H1 (cell line): ENCODE measurements at regions not wholly inside any gene's neighbourhood (a gene's known extent, or its start where the extent isn't known, plus 50 kb on each side); places are given as distances from the start of the nearest gene placed in this dataset.

ENCODE experiments used
- ASH2L ChIP-seq: fragments of 200-600, 300-600 bp; sonication (generic); IDR thresholded peaks from one replicate; pipeline ENCODE4 v1.7.1; 2017; ENCODE audit warnings: low read length
- BCL11A ChIP-seq, 2 experiments: IDR thresholded peaks; one replicate each; pipeline ENCODE4 v1.6.1; 2011; ENCODE audit warnings: low read depth in 2 of 2, low read length in 2 of 2, mild to moderate bottlenecking in 2 of 2
- CBX5 ChIP-seq: fragments of 300-800, 300-1000 bp; sonication (generic); IDR thresholded peaks from 2 replicates; pipeline ENCODE4 v1.7.1; 2016; ENCODE audit warnings: antibody characterized with exemption, low read length, low read depth
- CBX8 ChIP-seq: fragments of 300-800, 300-1000 bp; sonication (generic); IDR thresholded peaks from 2 replicates; pipeline ENCODE4 v1.7.1; 2016; ENCODE audit warnings: low read depth, low read length, borderline replicate concordance
- FOSL1 ChIP-seq: IDR thresholded peaks from 2 replicates; pipeline ENCODE4 v1.6.1; 2011; ENCODE audit warnings: mild to moderate bottlenecking, low read depth, low read length, moderate library complexity; ENCODE audit not compliant: insufficient read depth
- GABPA ChIP-seq: IDR thresholded peaks from 2 replicates; pipeline ENCODE4 v1.6.1; 2011; ENCODE audit warnings: mild to moderate bottlenecking, low read length, moderate library complexity, borderline replicate concordance; ENCODE audit not compliant: insufficient read depth
- POU5F1 ChIP-seq: IDR thresholded peaks from 2 replicates; pipeline ENCODE4 v1.6.1; 2011; ENCODE audit warnings: low read depth, mild to moderate bottlenecking, low read length, moderate library complexity
- SP2 ChIP-seq: IDR thresholded peaks from 2 replicates; pipeline ENCODE4 v1.6.1; 2012; ENCODE audit warnings: mild to moderate bottlenecking, low read length, inconsistent platforms
- TF ChIP-seq, protein P1 (sequence below): fragments of 300-600 bp; sonication (generic); IDR thresholded peaks from 2 replicates; pipeline ENCODE4 v1.7.1; 2012; ENCODE audit warnings: low read length, moderate library complexity, mild to moderate bottlenecking, inconsistent platforms; ENCODE audit not compliant: insufficient replicate concordance
- TF ChIP-seq, protein P2 (sequence below), 3 experiments: IDR thresholded peaks; 1 replicate in 2 of 3; 2 replicates in 1 of 3; pipeline versions ENCODE4 v1.5.1 to v1.6.1; 2011; ENCODE audit warnings: low read length in 3 of 3, mild to moderate bottlenecking in 3 of 3, inconsistent platforms in 2 of 3, low read depth in 1 of 3, moderate library complexity in 1 of 3; ENCODE audit not compliant: insufficient read depth in 1 of 3; ENCODE audit errors: control extremely low read depth in 1 of 3

DNA sequence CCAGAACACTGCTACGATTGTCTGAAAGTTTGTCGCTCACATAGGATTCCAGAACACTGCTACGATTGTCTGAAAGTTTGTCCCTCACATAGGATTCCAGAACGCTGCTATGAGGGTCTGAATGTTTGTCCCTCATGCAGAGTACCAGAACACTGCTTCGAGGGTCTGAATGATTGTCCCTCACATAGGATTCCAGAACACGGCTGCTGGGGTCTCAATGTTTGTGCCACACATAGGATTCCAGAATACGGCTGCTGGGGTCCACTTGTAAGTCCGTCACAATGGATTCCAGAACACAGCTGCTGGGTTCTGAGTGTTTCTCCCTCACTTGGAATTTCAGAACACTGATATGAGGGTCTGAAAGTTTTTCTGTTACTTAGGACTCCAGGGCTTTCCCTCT is 203.3 kb downstream of the FOXD4L6 start (continued):
- TF ChIP-seq, protein P1, sequence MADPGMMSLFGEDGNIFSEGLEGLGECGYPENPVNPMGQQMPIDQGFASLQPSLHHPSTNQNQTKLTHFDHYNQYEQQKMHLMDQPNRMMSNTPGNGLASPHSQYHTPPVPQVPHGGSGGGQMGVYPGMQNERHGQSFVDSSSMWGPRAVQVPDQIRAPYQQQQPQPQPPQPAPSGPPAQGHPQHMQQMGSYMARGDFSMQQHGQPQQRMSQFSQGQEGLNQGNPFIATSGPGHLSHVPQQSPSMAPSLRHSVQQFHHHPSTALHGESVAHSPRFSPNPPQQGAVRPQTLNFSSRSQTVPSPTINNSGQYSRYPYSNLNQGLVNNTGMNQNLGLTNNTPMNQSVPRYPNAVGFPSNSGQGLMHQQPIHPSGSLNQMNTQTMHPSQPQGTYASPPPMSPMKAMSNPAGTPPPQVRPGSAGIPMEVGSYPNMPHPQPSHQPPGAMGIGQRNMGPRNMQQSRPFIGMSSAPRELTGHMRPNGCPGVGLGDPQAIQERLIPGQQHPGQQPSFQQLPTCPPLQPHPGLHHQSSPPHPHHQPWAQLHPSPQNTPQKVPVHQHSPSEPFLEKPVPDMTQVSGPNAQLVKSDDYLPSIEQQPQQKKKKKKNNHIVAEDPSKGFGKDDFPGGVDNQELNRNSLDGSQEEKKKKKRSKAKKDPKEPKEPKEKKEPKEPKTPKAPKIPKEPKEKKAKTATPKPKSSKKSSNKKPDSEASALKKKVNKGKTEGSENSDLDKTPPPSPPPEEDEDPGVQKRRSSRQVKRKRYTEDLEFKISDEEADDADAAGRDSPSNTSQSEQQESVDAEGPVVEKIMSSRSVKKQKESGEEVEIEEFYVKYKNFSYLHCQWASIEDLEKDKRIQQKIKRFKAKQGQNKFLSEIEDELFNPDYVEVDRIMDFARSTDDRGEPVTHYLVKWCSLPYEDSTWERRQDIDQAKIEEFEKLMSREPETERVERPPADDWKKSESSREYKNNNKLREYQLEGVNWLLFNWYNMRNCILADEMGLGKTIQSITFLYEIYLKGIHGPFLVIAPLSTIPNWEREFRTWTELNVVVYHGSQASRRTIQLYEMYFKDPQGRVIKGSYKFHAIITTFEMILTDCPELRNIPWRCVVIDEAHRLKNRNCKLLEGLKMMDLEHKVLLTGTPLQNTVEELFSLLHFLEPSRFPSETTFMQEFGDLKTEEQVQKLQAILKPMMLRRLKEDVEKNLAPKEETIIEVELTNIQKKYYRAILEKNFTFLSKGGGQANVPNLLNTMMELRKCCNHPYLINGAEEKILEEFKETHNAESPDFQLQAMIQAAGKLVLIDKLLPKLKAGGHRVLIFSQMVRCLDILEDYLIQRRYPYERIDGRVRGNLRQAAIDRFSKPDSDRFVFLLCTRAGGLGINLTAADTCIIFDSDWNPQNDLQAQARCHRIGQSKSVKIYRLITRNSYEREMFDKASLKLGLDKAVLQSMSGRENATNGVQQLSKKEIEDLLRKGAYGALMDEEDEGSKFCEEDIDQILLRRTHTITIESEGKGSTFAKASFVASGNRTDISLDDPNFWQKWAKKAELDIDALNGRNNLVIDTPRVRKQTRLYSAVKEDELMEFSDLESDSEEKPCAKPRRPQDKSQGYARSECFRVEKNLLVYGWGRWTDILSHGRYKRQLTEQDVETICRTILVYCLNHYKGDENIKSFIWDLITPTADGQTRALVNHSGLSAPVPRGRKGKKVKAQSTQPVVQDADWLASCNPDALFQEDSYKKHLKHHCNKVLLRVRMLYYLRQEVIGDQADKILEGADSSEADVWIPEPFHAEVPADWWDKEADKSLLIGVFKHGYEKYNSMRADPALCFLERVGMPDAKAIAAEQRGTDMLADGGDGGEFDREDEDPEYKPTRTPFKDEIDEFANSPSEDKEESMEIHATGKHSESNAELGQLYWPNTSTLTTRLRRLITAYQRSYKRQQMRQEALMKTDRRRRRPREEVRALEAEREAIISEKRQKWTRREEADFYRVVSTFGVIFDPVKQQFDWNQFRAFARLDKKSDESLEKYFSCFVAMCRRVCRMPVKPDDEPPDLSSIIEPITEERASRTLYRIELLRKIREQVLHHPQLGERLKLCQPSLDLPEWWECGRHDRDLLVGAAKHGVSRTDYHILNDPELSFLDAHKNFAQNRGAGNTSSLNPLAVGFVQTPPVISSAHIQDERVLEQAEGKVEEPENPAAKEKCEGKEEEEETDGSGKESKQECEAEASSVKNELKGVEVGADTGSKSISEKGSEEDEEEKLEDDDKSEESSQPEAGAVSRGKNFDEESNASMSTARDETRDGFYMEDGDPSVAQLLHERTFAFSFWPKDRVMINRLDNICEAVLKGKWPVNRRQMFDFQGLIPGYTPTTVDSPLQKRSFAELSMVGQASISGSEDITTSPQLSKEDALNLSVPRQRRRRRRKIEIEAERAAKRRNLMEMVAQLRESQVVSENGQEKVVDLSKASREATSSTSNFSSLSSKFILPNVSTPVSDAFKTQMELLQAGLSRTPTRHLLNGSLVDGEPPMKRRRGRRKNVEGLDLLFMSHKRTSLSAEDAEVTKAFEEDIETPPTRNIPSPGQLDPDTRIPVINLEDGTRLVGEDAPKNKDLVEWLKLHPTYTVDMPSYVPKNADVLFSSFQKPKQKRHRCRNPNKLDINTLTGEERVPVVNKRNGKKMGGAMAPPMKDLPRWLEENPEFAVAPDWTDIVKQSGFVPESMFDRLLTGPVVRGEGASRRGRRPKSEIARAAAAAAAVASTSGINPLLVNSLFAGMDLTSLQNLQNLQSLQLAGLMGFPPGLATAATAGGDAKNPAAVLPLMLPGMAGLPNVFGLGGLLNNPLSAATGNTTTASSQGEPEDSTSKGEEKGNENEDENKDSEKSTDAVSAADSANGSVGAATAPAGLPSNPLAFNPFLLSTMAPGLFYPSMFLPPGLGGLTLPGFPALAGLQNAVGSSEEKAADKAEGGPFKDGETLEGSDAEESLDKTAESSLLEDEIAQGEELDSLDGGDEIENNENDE, result no peak
- TF ChIP-seq CBX5 (no peak), CBX8 (no peak), ASH2L (no peak), FOSL1 (no peak), GABPA (no peak), POU5F1 (no peak), SP2 (no peak), BCL11A (IDR thresholded peaks at IDR 0.05; ENCODE audit: low read depth in 2 of 2, low read length in 2 of 2) (no peak)
- TF ChIP-seq, protein P2, sequence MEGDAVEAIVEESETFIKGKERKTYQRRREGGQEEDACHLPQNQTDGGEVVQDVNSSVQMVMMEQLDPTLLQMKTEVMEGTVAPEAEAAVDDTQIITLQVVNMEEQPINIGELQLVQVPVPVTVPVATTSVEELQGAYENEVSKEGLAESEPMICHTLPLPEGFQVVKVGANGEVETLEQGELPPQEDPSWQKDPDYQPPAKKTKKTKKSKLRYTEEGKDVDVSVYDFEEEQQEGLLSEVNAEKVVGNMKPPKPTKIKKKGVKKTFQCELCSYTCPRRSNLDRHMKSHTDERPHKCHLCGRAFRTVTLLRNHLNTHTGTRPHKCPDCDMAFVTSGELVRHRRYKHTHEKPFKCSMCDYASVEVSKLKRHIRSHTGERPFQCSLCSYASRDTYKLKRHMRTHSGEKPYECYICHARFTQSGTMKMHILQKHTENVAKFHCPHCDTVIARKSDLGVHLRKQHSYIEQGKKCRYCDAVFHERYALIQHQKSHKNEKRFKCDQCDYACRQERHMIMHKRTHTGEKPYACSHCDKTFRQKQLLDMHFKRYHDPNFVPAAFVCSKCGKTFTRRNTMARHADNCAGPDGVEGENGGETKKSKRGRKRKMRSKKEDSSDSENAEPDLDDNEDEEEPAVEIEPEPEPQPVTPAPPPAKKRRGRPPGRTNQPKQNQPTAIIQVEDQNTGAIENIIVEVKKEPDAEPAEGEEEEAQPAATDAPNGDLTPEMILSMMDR (IDR thresholded peaks at IDR 0.05; ENCODE audit: control extremely low read depth in 1 of 3, insufficient read depth in 1 of 3, low read depth in 1 of 3, low read length in 3 of 3), result no peak
